HG02678 (cell line): ENCODE measurements at regions not wholly inside any gene's neighbourhood (a gene's known extent, or its start where the extent isn't known, plus 50 kb on each side); places are given as distances from the start of the nearest gene placed in this dataset.
A peak's percentile ranks its signal among the peaks of the same experiment; 100 is the strongest.

Experiments
- ATAC-seq: cut with Tn5 transposase; IDR thresholded peaks from one replicate; pipeline ENCODE4 v1.9.1; 2021; ENCODE audit warnings: mild to moderate bottlenecking, moderate library complexity; ENCODE audit not compliant: unreplicated experiment

DNA sequence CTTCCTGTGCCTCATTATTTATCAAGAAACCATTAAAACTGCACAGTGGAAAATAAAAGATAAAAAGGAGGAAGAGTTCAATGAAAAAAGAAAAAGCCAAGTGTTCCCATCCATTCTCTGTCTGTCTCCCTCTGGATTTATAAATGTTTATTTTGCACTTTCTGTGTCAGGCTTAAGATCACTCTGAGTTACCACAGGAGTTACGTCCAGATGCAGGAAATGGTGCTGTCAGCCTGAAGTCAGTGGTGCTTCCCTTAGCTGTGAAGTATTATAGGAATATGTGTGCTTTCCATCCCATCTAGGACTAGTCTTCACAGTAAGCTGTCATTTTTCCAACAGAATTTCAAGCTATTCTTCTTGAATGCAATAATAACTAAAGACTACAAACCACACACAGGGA, 420.2 kb downstream of the KCTD12 start:
- ATAC-seq: no peak

DNA sequence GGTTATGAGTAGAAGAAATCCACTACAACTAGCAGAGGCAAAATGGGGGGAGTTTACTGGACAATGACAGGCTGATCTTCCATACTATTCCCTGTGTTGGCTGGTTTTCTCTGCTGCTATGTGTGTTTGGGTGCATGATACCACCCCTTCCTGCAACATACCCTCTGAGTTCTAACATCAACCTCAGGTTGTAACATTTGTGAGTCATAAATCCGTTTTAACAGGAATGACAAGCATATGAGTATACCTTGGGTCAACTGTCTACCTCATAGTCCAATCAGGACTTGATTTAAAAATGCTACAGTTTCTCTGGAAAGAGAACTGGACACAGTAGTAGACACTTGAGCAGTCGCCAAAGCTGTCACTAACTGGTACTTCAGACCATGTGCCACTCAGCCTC, 422.9 kb downstream of the KCTD12 start:
- ATAC-seq: no peak

GRCh38 chr13:76461999-76462398, 424.2 kb downstream of the KCTD12 start:
- ATAC-seq: no peak

- ATAC-seq: no peak
Observed at GRCh38 chr13:76461484-76461883, 424.7 kb downstream of the KCTD12 start.

DNA sequence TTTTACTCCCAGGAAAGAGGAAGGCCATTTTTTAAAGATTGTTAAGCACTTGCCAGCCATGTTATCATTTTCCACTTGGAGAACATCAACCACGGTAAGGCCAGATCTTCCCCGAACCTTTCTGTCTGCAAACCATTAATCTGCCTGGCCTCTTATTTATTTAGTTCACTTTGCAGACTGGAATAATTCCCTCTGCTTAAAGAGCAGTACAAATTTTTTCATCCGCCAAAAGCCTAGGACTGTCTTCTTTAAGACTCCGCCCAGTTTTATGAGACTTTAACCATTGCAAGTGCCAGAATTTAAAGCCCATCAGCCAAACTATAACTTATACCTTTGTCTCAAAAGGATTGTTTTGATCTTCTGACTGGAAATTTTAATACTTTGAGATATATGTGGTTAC, 426.3 kb downstream of the KCTD12 start:
- ATAC-seq: no peak

DNA sequence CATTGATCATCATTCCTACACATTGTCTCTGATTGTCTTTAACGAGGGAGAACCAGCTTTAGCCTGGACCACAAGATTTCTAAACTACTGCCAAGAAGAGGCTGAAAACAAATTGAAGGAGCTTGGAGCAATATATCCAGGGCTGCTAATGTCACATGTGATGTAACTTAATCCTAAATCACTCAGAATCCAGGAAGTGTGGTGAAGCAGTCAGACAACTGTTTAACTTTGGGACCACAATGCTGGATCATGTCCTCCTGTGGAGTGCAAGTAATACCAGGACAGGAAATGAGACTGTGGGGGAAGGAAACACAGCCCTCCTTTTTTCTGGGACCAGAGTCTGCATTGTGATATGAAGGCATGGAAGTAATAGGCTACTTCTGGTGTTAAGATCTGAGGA, 430.2 kb downstream of the KCTD12 start:
- ATAC-seq: no peak

GRCh38 chr13:76454991-76455390, 431.2 kb downstream of the KCTD12 start:
- no peak for ATAC-seq

DNA sequence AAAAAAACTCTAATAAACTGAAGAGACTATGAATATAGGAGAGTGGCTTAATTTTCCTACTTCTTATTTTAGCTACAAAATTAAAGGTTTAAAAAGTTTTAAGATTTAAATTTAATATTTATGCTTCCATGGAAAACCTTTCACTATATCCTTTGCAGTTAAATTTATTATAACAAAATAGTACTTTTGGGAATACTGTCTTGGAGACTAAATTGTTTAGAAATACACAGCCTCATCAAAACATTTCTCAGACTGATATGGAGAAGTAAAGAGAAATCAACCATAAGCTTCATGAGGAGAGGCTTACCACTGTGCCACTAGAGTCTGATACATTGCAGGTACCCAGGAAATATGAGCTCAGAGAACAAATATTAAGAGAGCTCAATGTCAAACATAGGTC, 436.5 kb downstream of the KCTD12 start:
- ATAC-seq: no peak

DNA sequence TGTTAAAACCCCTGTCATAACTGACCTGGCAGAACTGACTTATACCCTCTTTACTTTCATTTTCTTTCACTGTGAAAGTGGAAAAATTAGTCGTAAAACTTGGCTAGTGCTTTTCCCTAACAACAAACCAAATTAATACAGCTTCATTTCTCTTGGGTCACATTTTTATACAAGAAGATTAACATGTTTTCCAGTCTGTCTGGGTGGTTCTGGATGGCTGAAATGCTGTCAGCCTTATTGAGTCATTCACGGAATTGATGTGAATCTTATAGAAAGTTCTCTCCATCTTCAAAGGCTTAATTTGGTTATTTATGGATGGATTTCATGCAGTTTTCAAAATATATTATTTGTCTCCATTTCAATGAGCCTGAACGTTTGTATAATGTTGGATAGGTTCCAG, 440.0 kb downstream of the KCTD12 start:
- no peak for ATAC-seq

DNA sequence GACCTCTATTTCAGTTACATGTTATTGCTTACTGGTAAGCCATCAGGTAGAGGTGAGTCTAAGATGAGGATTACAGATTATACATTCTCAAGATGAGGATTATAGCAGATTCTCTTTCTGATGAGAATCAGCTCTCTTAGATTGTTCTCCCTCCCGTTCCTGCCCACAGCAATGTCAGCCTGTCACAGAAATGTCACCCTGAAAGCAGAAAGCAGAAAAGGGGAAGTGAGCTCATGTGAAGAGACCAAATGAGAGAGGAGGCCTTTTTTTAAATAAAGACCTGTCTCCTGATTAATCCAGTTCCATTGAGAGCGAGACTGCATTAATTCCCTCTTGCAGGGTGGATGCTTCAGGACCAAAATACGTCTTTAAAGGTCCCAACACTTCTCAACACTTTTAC, 445.6 kb downstream of the KCTD12 start:
- ATAC-seq: peak; percentile 81

DNA sequence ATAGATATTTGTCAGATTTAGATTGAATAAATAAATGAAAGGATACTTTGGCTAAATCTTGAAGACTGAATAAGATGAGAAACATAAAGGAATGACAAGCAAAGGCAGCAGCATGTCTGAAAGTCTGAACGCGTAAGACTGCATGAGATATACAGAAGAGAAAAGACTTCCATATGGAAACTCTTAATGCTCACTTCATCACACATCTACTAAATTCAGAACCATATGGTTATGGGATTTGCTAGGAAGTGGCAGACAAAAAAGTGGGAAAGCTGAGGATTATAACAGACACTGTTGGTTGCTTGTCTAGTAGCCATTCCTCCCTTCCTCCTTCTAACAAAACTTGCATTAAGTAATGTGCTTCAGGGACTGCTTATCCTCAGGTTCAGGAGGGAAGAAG, 446.7 kb downstream of the KCTD12 start:
- ATAC-seq: no peak

GRCh38 chr13:76438050-76438449, 448.2 kb downstream of the KCTD12 start:
- ATAC-seq: no peak

- no peak for ATAC-seq
Observed at GRCh38 chr13:76425935-76426334, 460.3 kb downstream of the KCTD12 start.

DNA sequence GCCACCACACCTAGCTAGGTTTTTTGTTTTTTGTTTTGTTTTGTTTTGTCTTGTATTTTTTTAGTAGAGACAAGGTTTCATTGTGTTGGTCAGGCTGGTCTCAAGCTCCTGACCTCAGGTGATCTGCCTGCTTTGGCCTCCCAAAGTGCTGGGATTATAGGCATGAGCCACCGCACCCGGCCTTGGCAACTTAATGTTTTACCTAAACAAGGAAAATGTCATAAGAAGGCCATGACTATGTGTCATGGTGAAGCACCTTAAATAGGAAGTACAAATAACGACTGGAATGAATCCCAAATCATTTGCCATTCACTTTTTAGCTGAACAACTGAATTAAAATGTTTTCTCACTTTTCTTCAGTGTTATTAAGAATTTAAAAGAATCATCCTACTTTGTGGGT, 465.2 kb downstream of the KCTD12 start:
- ATAC-seq: no peak

DNA sequence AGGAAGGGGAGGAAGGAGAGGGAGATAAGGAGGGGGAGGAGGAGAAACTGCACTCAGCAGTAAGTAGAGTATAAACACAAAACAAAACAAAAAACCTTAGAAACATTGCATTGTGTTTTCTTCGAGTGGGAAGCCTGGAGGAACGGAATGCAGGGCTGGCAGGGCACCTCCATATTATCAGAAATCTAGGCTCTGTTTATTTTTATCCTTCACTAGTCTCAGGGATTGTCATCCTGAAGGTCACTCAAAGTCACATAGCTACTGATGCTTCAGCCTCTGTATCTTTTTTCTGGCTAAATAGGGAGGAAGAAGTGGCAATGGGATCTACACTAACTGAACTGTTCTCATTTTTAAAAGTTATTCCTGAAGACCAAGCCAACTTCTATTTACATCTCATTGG, 467.8 kb downstream of the KCTD12 start:
- ATAC-seq: no peak

DNA sequence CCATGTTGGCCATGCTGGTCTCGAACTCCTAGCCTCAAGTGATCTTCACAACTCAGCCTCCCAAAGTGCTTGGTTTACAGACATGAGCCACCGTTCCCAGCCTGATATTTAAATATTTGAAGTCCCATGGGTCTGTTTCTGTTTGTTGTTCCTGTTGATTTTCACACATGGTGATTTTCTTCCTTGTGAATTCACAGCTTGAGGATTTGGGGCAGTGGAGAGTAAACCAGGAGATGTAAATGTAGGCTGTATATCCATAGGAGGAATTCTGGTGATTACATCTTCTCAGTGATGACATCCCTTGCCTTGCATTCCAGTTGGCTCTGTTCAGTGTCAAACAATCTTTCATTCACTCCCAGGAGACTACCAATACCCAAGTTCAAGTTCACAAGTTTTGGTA, 471.9 kb downstream of the KCTD12 start:
- ATAC-seq: no peak

- ATAC-seq: no peak
Observed at GRCh38 chr13:76406243-76406642, 480.0 kb downstream of the KCTD12 start.

- ATAC-seq: no peak
Observed at GRCh38 chr13:76398425-76398824, 487.8 kb downstream of the KCTD12 start.

- ATAC-seq: no peak
Observed at GRCh38 chr13:76397413-76397812, 488.8 kb downstream of the KCTD12 start.

DNA sequence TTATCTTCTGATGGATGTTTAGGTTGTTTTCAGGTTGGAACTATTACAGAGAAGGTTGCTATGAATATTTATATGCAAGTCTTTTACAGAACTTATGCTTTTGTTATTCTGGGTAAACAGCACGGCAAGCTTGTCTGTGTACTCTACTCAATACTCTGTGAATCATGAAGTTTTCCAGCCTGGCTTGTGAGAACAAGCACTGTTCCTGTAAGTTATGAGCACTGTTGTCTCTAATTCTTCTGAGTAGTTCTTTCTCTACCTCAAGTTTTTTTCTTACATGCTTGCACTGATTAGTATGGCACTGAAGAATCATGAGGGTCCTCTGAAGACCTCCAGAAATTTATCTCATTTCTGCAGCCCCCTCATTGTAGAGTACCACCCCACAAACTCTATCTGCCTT, 496.9 kb downstream of the KCTD12 start:
- no peak for ATAC-seq

DNA sequence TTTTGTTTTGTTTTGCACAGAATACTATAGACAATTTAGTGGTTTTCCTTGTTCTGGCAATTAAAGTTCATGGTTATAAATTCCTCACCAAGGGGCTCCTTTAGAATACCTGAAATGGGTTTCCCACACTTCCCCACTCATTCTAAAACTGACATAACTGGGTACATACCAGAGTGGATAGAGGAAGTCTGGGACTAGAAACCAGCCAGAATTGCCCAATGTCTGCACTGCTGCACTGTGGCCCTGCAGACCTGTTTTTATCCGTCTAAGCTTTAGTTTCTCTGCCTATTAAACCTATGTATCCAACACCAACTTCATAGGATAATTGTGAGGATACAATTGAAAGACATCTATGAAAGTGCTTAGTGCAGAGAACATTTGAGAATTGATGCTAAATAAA, 498.6 kb downstream of the KCTD12 start:
- ATAC-seq: no peak

DNA sequence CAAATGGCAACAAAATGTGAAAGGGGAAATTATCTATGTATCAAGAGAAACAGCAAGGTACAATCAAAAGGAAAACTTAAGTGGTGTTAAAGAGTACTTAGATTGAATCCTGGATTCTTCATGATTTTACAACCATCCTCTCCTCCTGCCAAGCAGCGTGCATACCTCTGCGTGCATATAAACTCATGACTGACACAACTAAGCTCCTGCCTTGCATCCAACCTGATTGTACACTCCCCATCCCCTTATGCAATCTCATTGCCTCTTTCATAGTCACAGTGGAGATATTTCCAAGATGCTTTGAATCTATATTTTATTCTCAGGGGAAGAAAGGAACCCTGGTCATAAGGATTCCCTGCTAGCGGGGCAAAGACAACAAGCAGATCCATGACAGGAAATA, 499.9 kb downstream of the KCTD12 start:
- no peak for ATAC-seq

DNA sequence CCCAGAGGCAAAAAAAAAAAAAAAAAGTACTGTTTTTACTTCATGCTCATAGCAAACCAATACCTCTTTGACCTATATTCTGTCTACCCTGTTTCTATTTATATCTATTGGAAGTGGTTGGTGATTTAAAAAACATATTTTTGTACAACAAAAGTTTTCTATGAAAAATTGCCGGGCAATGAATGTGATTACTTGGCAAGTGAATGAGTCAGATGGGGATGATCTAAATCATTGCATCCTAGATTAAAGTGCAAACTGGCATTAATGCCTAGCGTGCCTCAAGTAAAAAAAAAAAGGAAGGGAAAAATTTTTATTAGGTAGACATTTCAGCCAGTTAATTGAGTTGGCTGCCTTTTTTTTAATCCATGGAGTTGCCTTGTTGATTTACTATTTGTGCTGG, 500.6 kb downstream of the KCTD12 start:
- no peak for ATAC-seq
